Colonic mucosa (tissue), 4 donors: ENCODE measurements at regions not wholly inside any gene's neighbourhood (a gene's known extent, or its start where the extent isn't known, plus 50 kb on each side); places are given as distances from the start of the nearest gene placed in this dataset.

Source experiments
- DNase-seq: peaks from one replicate; pipeline ENCODE4 v3.0.0-alpha.2; 2020
- H3K27ac ChIP-seq: fragments of 200-600 bp; one replicate; pipeline ENCODE4 v1.8.0; 2021
- H3K27me3 ChIP-seq: fragments of 200-600 bp; one replicate; pipeline ENCODE4 v1.8.0; 2021
- H3K36me3 ChIP-seq: fragments of 200-600 bp; one replicate; pipeline ENCODE4 v1.8.0; 2021
- H3K4me1 ChIP-seq: fragments of 200-600 bp; one replicate; pipeline ENCODE4 v1.8.0; 2021; ENCODE audit warnings: mild to moderate bottlenecking
- H3K4me3 ChIP-seq: fragments of 200-600 bp; one replicate; pipeline ENCODE4 v1.8.0; 2021
- H3K9ac ChIP-seq, 2 donors: one replicate each; pipeline ENCODE4 v1.7.0; 2013; ENCODE audit warnings: control low read depth in 2 of 2, low read depth in 2 of 2, low read length in 2 of 2
- H3K9me3 ChIP-seq: fragments of 200-600 bp; one replicate; pipeline ENCODE4 v1.8.0; 2021
- intact Hi-C: fragments of 100-400 bp; cut with DNase I; formaldehyde crosslinking; loops from one replicate; pipeline ENCODE4 v1.14.1; 2022
- TF ChIP-seq, protein P1 (sequence below): fragments of 200-600 bp; IDR thresholded peaks from one replicate; pipeline ENCODE4 v1.8.0; 2022; ENCODE audit warnings: antibody characterized with exemption, mild to moderate bottlenecking
- donor health status: healthy.
- donor health status: DM: no; HTN: no; CAD: no.
- donor health status: DM: no; HTN: no; CAD: no.

GRCh38 chr5:20463206-20463605 lies 475.2 kb upstream of the CDH18 start:
- Histone ChIP-seq H3K36me3 (no peaks in the 10 kb centered on the region), H3K9me3 (no peaks in the 10 kb centered on the region), H3K9ac (no peak overlapping the region), H3K4me3 (no peak overlapping the region), H3K4me1 (no peaks in the 10 kb centered on the region), H3K27ac (no peak overlapping the region), H3K27me3 (no peaks in the 10 kb centered on the region)
- intact Hi-C loops, result no loop called here
- TF ChIP-seq, protein P1, sequence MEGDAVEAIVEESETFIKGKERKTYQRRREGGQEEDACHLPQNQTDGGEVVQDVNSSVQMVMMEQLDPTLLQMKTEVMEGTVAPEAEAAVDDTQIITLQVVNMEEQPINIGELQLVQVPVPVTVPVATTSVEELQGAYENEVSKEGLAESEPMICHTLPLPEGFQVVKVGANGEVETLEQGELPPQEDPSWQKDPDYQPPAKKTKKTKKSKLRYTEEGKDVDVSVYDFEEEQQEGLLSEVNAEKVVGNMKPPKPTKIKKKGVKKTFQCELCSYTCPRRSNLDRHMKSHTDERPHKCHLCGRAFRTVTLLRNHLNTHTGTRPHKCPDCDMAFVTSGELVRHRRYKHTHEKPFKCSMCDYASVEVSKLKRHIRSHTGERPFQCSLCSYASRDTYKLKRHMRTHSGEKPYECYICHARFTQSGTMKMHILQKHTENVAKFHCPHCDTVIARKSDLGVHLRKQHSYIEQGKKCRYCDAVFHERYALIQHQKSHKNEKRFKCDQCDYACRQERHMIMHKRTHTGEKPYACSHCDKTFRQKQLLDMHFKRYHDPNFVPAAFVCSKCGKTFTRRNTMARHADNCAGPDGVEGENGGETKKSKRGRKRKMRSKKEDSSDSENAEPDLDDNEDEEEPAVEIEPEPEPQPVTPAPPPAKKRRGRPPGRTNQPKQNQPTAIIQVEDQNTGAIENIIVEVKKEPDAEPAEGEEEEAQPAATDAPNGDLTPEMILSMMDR, result no peak
- DNase-seq, result no peak

GRCh38 chr5:20446121-20446520 lies 458.1 kb upstream of the CDH18 start:
- Histone ChIP-seq H3K27ac (no peak overlapping the region), H3K27me3 (no peaks in the 10 kb centered on the region), H3K4me3 (no peak overlapping the region), H3K36me3 (no peaks in the 10 kb centered on the region), H3K9me3 (no peaks in the 10 kb centered on the region), H3K4me1 (no peaks in the 10 kb centered on the region), H3K9ac (no peak overlapping the region)
- TF ChIP-seq, protein P1, result no peak
- no peak for DNase-seq
- intact Hi-C loops, result no loop called here

DNA sequence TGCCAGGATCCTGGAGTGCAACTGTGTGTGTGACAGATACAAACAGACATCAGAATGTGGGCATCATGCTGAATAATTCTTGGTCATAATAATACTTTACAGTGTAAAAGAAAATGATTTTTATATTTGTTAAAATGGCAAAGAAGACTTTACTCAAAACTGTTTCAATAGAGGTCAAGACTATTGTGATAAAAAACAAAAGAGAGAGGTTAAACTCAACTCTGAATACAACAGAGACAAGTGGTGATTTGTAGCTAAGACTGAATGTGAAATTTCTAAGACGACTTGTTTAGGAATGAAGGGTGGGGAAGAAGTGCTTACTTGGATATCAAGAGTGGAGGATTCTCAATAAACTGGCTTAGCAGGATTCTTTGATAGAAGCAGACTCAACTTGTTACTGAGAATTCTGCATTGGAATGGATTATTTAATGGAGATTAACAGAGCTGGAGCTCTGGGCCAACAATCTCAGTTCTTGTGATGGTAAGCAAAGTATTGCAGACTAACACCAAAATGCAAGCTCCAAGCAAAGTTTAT lies 457.4 kb upstream of the CDH18 start:
- TF ChIP-seq, protein P1, result no peak
- Histone ChIP-seq H3K27me3 (no peaks in the 10 kb centered on the region), H3K27ac (no peak overlapping the region), H3K9ac (no peak overlapping the region), H3K4me1 (no peaks in the 10 kb centered on the region), H3K36me3 (no peaks in the 10 kb centered on the region), H3K4me3 (no peak overlapping the region), H3K9me3 (no peaks in the 10 kb centered on the region)
- intact Hi-C loops, result no loop called here
- DNase-seq, result no peak

DNA sequence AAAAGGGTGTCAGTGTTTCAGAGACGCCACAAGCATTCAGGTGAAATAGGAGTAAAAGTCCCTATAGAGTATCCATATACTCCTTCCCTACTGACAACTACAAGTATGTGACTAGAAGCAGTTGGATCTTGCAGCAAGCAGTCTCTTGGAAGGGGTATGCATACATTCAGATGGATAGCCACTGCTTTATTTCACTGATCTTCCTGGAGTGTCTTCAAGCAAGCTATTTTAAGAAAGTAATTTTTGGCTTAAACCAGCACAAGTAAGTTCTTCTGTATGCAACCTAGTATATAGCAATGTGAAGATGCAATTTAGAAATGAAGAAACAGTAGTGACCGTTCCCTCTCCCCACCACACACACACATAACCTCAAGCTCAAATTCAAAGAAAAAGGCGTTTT lies 446.8 kb upstream of the CDH18 start:
- Histone ChIP-seq H3K4me3 (no peak overlapping the region), H3K4me1 (no peaks in the 10 kb centered on the region), H3K27ac (no peak overlapping the region), H3K9me3 (no peaks in the 10 kb centered on the region), H3K36me3 (no peaks in the 10 kb centered on the region), H3K9ac (no peak overlapping the region), H3K27me3 (no peaks in the 10 kb centered on the region)
- intact Hi-C loops, result no loop called here
- TF ChIP-seq, protein P1, result no peak
- DNase-seq, result no peak

GRCh38 chr5:20420991-20421595 lies 433.1 kb upstream of the CDH18 start:
- Histone ChIP-seq H3K4me3 (no peak overlapping the region), H3K4me1 (no peaks in the 10 kb centered on the region), H3K9ac (no peak overlapping the region), H3K27ac (no peak overlapping the region), H3K36me3 (no peaks in the 10 kb centered on the region), H3K9me3 (no peaks in the 10 kb centered on the region), H3K27me3 (no peaks in the 10 kb centered on the region)
- TF ChIP-seq, protein P1, result no peak
- DNase-seq, result no peak
- intact Hi-C loops, result no loop called here
